OCI-LY1 (cell line): ENCODE measurements at regions not wholly inside any gene's neighbourhood (a gene's known extent, or its start where the extent isn't known, plus 50 kb on each side); places are given as distances from the start of the nearest gene placed in this dataset.

Source experiments
- EZH2 ChIP-seq: fragments of 200-600 bp; sonication (generic), shearing (Covaris generic); IDR thresholded peaks from 2 replicates; pipeline ENCODE4 v1.8.0; 2017; ENCODE audit warnings: borderline replicate concordance, mixed run types, mild to moderate bottlenecking, antibody characterized with exemption, low read length, moderate library complexity, mixed read lengths
- TF ChIP-seq, protein P1 (sequence below): fragments of 200-600 bp; sonication (generic), shearing (Covaris generic); IDR thresholded peaks from 2 replicates; pipeline ENCODE4 v1.5.1; 2017; ENCODE audit warnings: mild to moderate bottlenecking, antibody characterized with exemption, low read length, moderate library complexity, mixed read lengths

DNA sequence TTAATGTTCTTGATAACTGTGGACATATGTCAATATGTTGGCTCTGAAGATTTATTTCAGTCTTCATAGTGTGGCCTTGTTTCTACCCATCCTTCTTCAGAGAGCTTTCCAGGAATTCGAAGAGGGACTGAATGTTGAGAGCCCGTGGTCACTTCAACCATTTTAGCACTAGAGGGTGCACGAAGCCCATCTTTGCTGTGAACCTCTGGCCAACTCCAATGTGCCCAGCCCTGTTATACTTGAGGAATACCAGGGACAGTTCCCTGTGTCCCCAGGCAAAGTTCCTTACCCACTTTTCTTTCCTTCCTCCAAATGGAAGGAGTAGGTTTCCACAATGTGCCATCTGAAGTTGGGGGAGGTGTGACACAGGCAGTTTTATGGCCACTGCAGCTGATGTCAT lies 603.5 kb downstream of the RPL10L start:
- TF ChIP-seq, protein P1, sequence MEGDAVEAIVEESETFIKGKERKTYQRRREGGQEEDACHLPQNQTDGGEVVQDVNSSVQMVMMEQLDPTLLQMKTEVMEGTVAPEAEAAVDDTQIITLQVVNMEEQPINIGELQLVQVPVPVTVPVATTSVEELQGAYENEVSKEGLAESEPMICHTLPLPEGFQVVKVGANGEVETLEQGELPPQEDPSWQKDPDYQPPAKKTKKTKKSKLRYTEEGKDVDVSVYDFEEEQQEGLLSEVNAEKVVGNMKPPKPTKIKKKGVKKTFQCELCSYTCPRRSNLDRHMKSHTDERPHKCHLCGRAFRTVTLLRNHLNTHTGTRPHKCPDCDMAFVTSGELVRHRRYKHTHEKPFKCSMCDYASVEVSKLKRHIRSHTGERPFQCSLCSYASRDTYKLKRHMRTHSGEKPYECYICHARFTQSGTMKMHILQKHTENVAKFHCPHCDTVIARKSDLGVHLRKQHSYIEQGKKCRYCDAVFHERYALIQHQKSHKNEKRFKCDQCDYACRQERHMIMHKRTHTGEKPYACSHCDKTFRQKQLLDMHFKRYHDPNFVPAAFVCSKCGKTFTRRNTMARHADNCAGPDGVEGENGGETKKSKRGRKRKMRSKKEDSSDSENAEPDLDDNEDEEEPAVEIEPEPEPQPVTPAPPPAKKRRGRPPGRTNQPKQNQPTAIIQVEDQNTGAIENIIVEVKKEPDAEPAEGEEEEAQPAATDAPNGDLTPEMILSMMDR = peak; percentile 60
- no peak for TF ChIP-seq EZH2
